ENCODE measurements at regions not wholly inside any gene's neighbourhood (a gene's known extent, or its start where the extent isn't known, plus 50 kb on each side); places are given as distances from the start of the nearest gene placed in this dataset.

- Histone ChIP-seq H3K4me1 (ENCODE audit: control insufficient read depth in 2 of 3, insufficient read depth in 2 of 3, low read depth in 1 of 3, low read length in 3 of 3) (no peaks in the 10 kb centered on the region), H3K27ac (ENCODE audit: low read depth in 2 of 2, low read length in 2 of 2) (no peak overlapping the region), H3K9me3 (ENCODE audit: control insufficient read depth in 2 of 3, insufficient read depth in 1 of 3, low read length in 3 of 3) (no peaks in the 10 kb centered on the region), H3K9ac (ENCODE audit: low read length in 3 of 3) (no peak overlapping the region), H3K27me3 (ENCODE audit: control insufficient read depth, insufficient read depth, low read length) (no peaks in the 10 kb centered on the region), H3K4me3 (ENCODE audit: low read length in 3 of 3) (no peak overlapping the region), H3K36me3 (ENCODE audit: control insufficient read depth in 2 of 3, insufficient read depth in 3 of 3, low read length in 3 of 3) (no peaks in the 10 kb centered on the region)
- intact Hi-C loops (cut with DNase I): no loop called here
- TF ChIP-seq CTCF (IDR thresholded peaks at IDR 0.05; ENCODE audit: borderline replicate concordance, extremely low read depth, insufficient read depth): no peak
- FAIRE-seq: no peak
- no peak for DNase-seq
These were observed 131.4 kb downstream of the LMNTD1 start for GRCh38 chr12:25421651-25422167.

GRCh38 chr12:25420116-25420515, 133.0 kb downstream of the LMNTD1 start:
- no peak for FAIRE-seq

GRCh38 chr12:25419595-25419994, 133.5 kb downstream of the LMNTD1 start:
- no peaks in the 10 kb centered on the region for H3K4me1 ChIP-seq (ENCODE audit: control insufficient read depth in 2 of 3, insufficient read depth in 2 of 3, low read depth in 1 of 3, low read length in 3 of 3)
- H3K9me3 ChIP-seq (ENCODE audit: control insufficient read depth in 2 of 3, insufficient read depth in 1 of 3, low read length in 3 of 3): no peaks in the 10 kb centered on the region
- no peak for TF ChIP-seq CTCF (IDR thresholded peaks at IDR 0.05; ENCODE audit: borderline replicate concordance, extremely low read depth, insufficient read depth)
- intact Hi-C loops (cut with DNase I): no loop called here
- DNase-seq (no peak), FAIRE-seq (no peak)
- H3K27ac ChIP-seq (ENCODE audit: low read depth in 2 of 2, low read length in 2 of 2): no peak overlapping the region
- no peaks in the 10 kb centered on the region for H3K36me3 ChIP-seq (ENCODE audit: control insufficient read depth in 2 of 3, insufficient read depth in 3 of 3, low read length in 3 of 3)
- no peak overlapping the region for H3K4me3 ChIP-seq (ENCODE audit: low read length in 3 of 3)
- H3K9ac ChIP-seq (ENCODE audit: low read length in 3 of 3): no peak overlapping the region
- H3K27me3 ChIP-seq (ENCODE audit: control insufficient read depth, insufficient read depth, low read length): no peaks in the 10 kb centered on the region

More at GRCh38 chr12:25420116-25420515, 133.0 kb downstream of the LMNTD1 start:
- intact Hi-C loops (cut with DNase I): no loop called here
- TF ChIP-seq CTCF (IDR thresholded peaks at IDR 0.05; ENCODE audit: borderline replicate concordance, extremely low read depth, insufficient read depth): no peak
- H3K9me3 ChIP-seq (ENCODE audit: control insufficient read depth in 2 of 3, insufficient read depth in 1 of 3, low read length in 3 of 3): no peaks in the 10 kb centered on the region
- H3K4me1 ChIP-seq (ENCODE audit: control insufficient read depth in 2 of 3, insufficient read depth in 2 of 3, low read depth in 1 of 3, low read length in 3 of 3): no peaks in the 10 kb centered on the region
- H3K9ac ChIP-seq (ENCODE audit: low read length in 3 of 3): no peak overlapping the region
- no peak overlapping the region for H3K27ac ChIP-seq (ENCODE audit: low read depth in 2 of 2, low read length in 2 of 2)
- H3K4me3 ChIP-seq (ENCODE audit: low read length in 3 of 3): no peak overlapping the region
- H3K36me3 ChIP-seq (ENCODE audit: control insufficient read depth in 2 of 3, insufficient read depth in 3 of 3, low read length in 3 of 3): no peaks in the 10 kb centered on the region
- no peak for DNase-seq
- H3K27me3 ChIP-seq (ENCODE audit: control insufficient read depth, insufficient read depth, low read length): no peaks in the 10 kb centered on the region

GRCh38 chr12:25417071-25417470, 136.0 kb downstream of the LMNTD1 start:
- no peaks in the 10 kb centered on the region for H3K9me3 ChIP-seq (ENCODE audit: control insufficient read depth in 2 of 3, insufficient read depth in 1 of 3, low read length in 3 of 3)
- H3K27ac ChIP-seq (ENCODE audit: low read depth in 2 of 2, low read length in 2 of 2): no peak overlapping the region
- H3K36me3 ChIP-seq (ENCODE audit: control insufficient read depth in 2 of 3, insufficient read depth in 3 of 3, low read length in 3 of 3): no peaks in the 10 kb centered on the region
- DNase-seq (peak in 2 of 5 donors; percentile 34 to 69), FAIRE-seq (no peak)
- no peaks in the 10 kb centered on the region for H3K27me3 ChIP-seq (ENCODE audit: control insufficient read depth, insufficient read depth, low read length)
- H3K4me3 ChIP-seq (ENCODE audit: low read length in 3 of 3): no peak overlapping the region
- H3K4me1 ChIP-seq (ENCODE audit: control insufficient read depth in 2 of 3, insufficient read depth in 2 of 3, low read depth in 1 of 3, low read length in 3 of 3): no peaks in the 10 kb centered on the region
- no peak for TF ChIP-seq CTCF (IDR thresholded peaks at IDR 0.05; ENCODE audit: borderline replicate concordance, extremely low read depth, insufficient read depth)
- intact Hi-C loops (cut with DNase I): no loop called here
- H3K9ac ChIP-seq (ENCODE audit: low read length in 3 of 3): no peak overlapping the region
